NCI-H2227 treated with DMSO at 0.1 percent for 48 hours (cell line): ENCODE measurements at regions not wholly inside any gene's neighbourhood (a gene's known extent, or its start where the extent isn't known, plus 50 kb on each side); places are given as distances from the start of the nearest gene placed in this dataset.

Experiments used
- DNase-seq: peaks from one replicate; lab custom pipeline; 2025; lab: John Stamatoyannopoulos, UW

DNA sequence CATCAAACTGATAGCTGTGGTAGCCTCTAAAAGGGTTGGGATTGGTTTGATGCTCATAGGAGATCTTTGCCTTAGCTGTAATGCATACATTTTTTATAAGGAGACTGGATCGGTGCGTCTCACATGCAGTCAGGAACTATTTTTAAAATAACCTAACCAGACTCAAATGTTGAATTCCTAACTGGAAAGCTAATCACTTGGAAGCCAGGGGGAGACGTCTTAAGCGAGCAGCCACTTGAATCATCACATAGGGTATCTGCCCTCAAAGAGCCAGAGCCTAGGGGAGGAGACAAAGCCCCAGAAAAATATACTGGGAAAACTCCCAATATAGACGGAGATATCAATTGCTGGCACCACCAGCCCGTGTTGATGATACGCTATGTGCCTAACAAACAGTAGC lies 61.7 kb upstream of the PUM1 start:
- no peak for DNase-seq

- no peak for DNase-seq
Measured at GRCh38 chr1:31122741-31123140, 57.2 kb upstream of the PUM1 start.

DNA sequence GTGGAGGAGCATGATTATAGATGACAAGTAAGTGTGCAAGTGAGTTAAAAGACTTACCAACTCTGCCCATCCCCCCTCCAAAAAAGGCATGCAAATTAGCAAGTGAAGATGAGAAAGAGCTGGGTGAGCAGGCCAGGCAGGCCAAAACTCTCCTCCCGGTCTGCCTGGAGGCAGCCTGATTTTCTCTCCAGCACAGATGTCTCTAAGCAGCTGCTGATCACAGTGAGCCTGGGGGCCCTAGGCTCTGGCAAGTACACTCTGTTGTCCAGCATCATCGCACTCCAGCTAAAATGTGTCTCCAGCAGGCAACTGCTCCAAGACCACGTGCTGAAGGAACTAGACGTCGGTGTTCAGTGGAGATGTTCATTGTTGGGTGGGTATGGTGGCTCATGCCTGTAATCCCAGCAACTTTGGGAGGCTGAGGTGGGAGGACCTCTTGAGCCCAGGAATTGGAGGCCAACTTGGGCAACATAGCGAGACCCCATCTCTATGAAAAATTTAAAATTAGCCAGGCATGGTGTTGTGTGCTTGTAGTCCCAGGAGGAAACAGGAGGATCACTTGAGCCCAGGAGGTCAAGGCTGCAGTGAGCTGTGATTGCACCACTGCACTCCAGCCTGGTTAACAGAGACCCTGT lies 56.7 kb upstream of the PUM1 start:
- DNase-seq = peak; percentile 40

GRCh38 chr1:31120783-31121180 lies 55.3 kb upstream of the PUM1 start:
- no peak for DNase-seq

DNA sequence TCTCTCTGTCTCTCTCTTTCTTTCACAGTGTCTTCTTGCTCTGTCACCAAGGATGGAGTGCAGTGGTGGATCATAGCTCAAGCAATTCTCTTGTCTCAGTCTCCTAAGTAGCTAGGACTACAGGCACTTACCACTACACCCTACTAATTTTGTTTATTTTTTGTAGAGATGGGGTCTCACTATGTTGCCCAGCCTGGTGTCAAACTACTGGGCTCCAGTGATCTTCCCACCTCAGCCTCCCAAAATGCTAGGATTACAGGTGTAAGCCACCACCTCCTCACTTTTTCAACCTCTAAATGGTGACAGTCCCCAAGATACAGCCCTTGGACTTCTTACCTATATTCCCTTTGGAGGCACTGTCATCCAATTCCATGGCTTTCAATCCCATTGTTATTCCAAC lies 50.5 kb upstream of the PUM1 start:
- DNase-seq = no peak
